K562 (cell line): ENCODE measurements at regions not wholly inside any gene's neighbourhood (a gene's known extent, or its start where the extent isn't known, plus 50 kb on each side); places are given as distances from the start of the nearest gene placed in this dataset.

Experiments
- ATAC-seq: fragments of 200-7000 bp; cut with Tn5 transposase; 3 replicates; pipeline ENCODE4 v1.9.1; 2020; ENCODE audit warnings: moderate library complexity
- BruUV-seq: library from RNA; stranded (reverse); fragments of 400-500 nt; replicated peaks from 2 replicates; lab custom pipeline; 2021; lab: Mats Ljungman, UMichigan
- CTCF ChIA-PET: fragments of 300-600 bp; formaldehyde crosslinking; extraction: SDS; loops from one replicate; lab custom pipeline; 2021; ENCODE audit warnings: low intra/inter-chr PET ratio; lab: Yijun Ruan, JAX
- POLR2A ChIA-PET: fragments of 300-600, 350-650 bp; sonication (Branson Sonifier 250); formaldehyde crosslinking; extraction: SDS; loops from one replicate; lab custom pipeline; 2021; ENCODE audit warnings: antibody characterized with exemption, inconsistent platforms; lab: Yijun Ruan, JAX
- DNase-seq, 4 experiments: peaks; one replicate each; pipeline versions ENCODE4 v3.0.0 to v3.0.0-alpha.2; 2011 to 2018; ENCODE audit warnings: low spot score in 3 of 4, mixed read lengths in 3 of 4; ENCODE audit errors: extremely low read depth in 1 of 4
- FAIRE-seq: peaks from 2 replicates; lab custom pipeline; 2011; peaks lifted over from hg19 to GRCh38; lab: Jason Lieb, UNC
- H2AFZ ChIP-seq: 2 replicates; pipeline ENCODE4 v1.6.0; 2011; ENCODE audit warnings: low read depth, low read length, control low read depth, inconsistent platforms
- H3K27ac ChIP-seq: fragments of 200-600 bp; 3 replicates; pipeline ENCODE4 v1.8.0; 2011; ENCODE audit warnings: low read depth, mild to moderate bottlenecking, control low read depth, inconsistent platforms, low read length, moderate library complexity, mixed read lengths; ENCODE audit errors: extremely low read depth
- H3K27me3 ChIP-seq, 2 experiments: fragments of 300-600 bp in 1 of 2; 2 replicates in 1 of 2; 3 replicates in 1 of 2; pipeline versions ENCODE4 v1.6.0 to v1.8.0; 2011; ENCODE audit warnings: inconsistent platforms in 2 of 2, low read length in 2 of 2, mild to moderate bottlenecking in 1 of 2, mixed read lengths in 1 of 2, moderate library complexity in 1 of 2; ENCODE audit not compliant: control insufficient read depth in 2 of 2, insufficient read depth in 2 of 2
- H3K36me3 ChIP-seq: fragments of 300-600 bp; 3 replicates; pipeline ENCODE4 v1.8.0; 2011; ENCODE audit warnings: mild to moderate bottlenecking, low read length, inconsistent platforms; ENCODE audit not compliant: control insufficient read depth, insufficient read depth
- H3K4me1 ChIP-seq, 2 experiments: fragments of 200-600 bp in 1 of 2; replicated peaks in 1 of 2; 2 replicates in 1 of 2; 3 replicates in 1 of 2; pipeline versions ENCODE4 v1.5.1 to v1.8.0; 2011; ENCODE audit warnings: inconsistent platforms in 2 of 2, low read length in 2 of 2, mild to moderate bottlenecking in 1 of 2, mixed read lengths in 1 of 2, moderate library complexity in 1 of 2; ENCODE audit not compliant: control insufficient read depth in 2 of 2, insufficient read depth in 2 of 2
- H3K4me2 ChIP-seq: 2 replicates; pipeline ENCODE4 v1.6.1; 2011; ENCODE audit warnings: low read length, control low read depth, inconsistent platforms, mixed read lengths; ENCODE audit not compliant: insufficient read depth
- H3K4me3 ChIP-seq: fragments of 200-600 bp; sonication (generic), shearing (Covaris generic); 2 replicates; pipeline ENCODE4 v1.5.1; 2016; ENCODE audit warnings: control low read depth, inconsistent platforms
- H3K79me2 ChIP-seq: fragments of 200-600 bp; 3 replicates; pipeline ENCODE4 v1.8.0; 2011; ENCODE audit warnings: low read length, inconsistent platforms; ENCODE audit not compliant: control insufficient read depth, insufficient read depth
- H3K9ac ChIP-seq, 2 experiments: 2 replicates each; pipeline versions ENCODE4 v1.6.0 to v1.6.1; 2011; ENCODE audit warnings: low read depth in 2 of 2, low read length in 2 of 2, control low read depth in 1 of 2, inconsistent platforms in 1 of 2, mild to moderate bottlenecking in 1 of 2, mixed read lengths in 1 of 2; ENCODE audit not compliant: insufficient read depth in 1 of 2
- H3K9me1 ChIP-seq: one replicate; pipeline ENCODE4 v1.6.0; 2011; ENCODE audit warnings: inconsistent platforms, mild to moderate bottlenecking, low read length, moderate library complexity; ENCODE audit not compliant: control insufficient read depth, insufficient read depth
- H3K9me3 ChIP-seq: replicated peaks from 2 replicates; pipeline ENCODE4 v1.5.1; 2011; ENCODE audit warnings: low read depth, low read length, inconsistent platforms; ENCODE audit not compliant: control insufficient read depth, insufficient read depth
- H4K20me1 ChIP-seq: replicated peaks from 2 replicates; pipeline ENCODE4 v1.6.1; 2011; ENCODE audit warnings: low read length, inconsistent platforms, mixed read lengths; ENCODE audit not compliant: control insufficient read depth, insufficient read depth
- LEF1 ChIP-seq: fragments of 450-650 bp; IDR thresholded peaks from 2 replicates; pipeline ENCODE4 v1.6.1; 2016; ENCODE audit warnings: mild to moderate bottlenecking
- MCM3 ChIP-seq: fragments of 450-650 bp; IDR thresholded peaks from 2 replicates; pipeline ENCODE4 v1.6.1; 2016
- MLLT1 ChIP-seq, 2 experiments: fragments of 450-650 bp; IDR thresholded peaks; 2 replicates each; pipeline ENCODE4 v1.6.1; 2016
- RBM14 ChIP-seq: fragments of 200-400 bp; formaldehyde crosslinking; IDR thresholded peaks from 2 replicates; pipeline ENCODE4 v1.6.1; 2018; ENCODE audit warnings: low read depth, mild to moderate bottlenecking, low read length, moderate library complexity, borderline replicate concordance; ENCODE audit not compliant: insufficient read depth
- RNF219 ChIP-seq: fragments of 250-450 bp; sonication (Bioruptor Pico); IDR thresholded peaks from 2 replicates; pipeline ENCODE4 v1.5.0; 2022; ENCODE audit warnings: mild to moderate bottlenecking
- SMARCC2 ChIP-seq: fragments of 450-650 bp; IDR thresholded peaks from 2 replicates; pipeline ENCODE4 v1.6.1; 2017; ENCODE audit warnings: antibody characterized with exemption, moderate library complexity, mild to moderate bottlenecking, low read depth
- SNIP1 ChIP-seq: fragments of 450-650 bp; IDR thresholded peaks from 2 replicates; pipeline ENCODE4 v1.7.1; 2017; ENCODE audit warnings: low read depth, mild to moderate bottlenecking
- TSHZ1 ChIP-seq: fragments of 250-450 bp; sonication (Bioruptor Pico); IDR thresholded peaks from 2 replicates; pipeline ENCODE4 v1.4.0; 2020; ENCODE audit warnings: mild to moderate bottlenecking, moderate library complexity
- ZNF518B ChIP-seq: fragments of 250-450 bp; sonication (Bioruptor Pico); IDR thresholded peaks from 2 replicates; pipeline ENCODE4 v1.5.0; 2021; ENCODE audit warnings: mild to moderate bottlenecking, moderate library complexity
- ZNF707 ChIP-seq: fragments of 250-450 bp; sonication (Bioruptor Pico); conservative IDR thresholded peaks from 2 replicates; pipeline ENCODE4 v1.8.0; 2022; ENCODE audit warnings: inconsistent platforms, mild to moderate bottlenecking, moderate library complexity
- WGBS: fragments of 100-300 bp; shearing (Covaris generic); methylation state at CpG from one replicate; pipeline ENCODE4 v1.1.6; 2016; ENCODE audit warnings: low coverage, mixed read lengths; ENCODE audit not compliant: insufficient coverage; ENCODE audit errors: missing lambda C conversion rate; 5-methylcytosine and 5-hydroxymethylcytosine counted together
- in situ Hi-C: fragments of 300-500 bp; cut with MboI; formaldehyde crosslinking; loops from 4 replicates; pipeline ENCODE4 v1.15.0; 2018; ENCODE audit warnings: inconsistent platforms, mixed read lengths
- intact Hi-C: fragments of 100-400 bp; cut with micrococcal nuclease; formaldehyde crosslinking; loops from 2 replicates; pipeline ENCODE4 v1.14.2; 2022

GRCh38 chr5:103498800-103499551, 63.6 kb downstream of the NUDT12 start:
- H3K27me3 ChIP-seq, result no peaks in the 10 kb centered on the region
- no TSS peak for BruUV-seq
- in situ Hi-C loops (loop anchor here (25.0 kb wide), 1 partner anchor 962 kb away; no protein-coding TSS in a partner anchor), intact Hi-C loops (no loop called here)
- CTCF ChIA-PET, result no interaction called here
- H3K4me2 ChIP-seq, result no peak overlapping the region
- no peak overlapping the region for H3K27ac ChIP-seq
- under 1% methylated on average over 10 of the region's 10 CpGs for WGBS
- no peaks in the 10 kb centered on the region for H3K4me1 ChIP-seq
- FAIRE-seq (no peak), ATAC-seq (no peak), DNase-seq (no peak)
- H3K9ac ChIP-seq, result no peak overlapping the region
- POLR2A ChIA-PET, result no interaction called here
- H3K9me1 ChIP-seq, result no peaks in the 10 kb centered on the region
- no peaks in the 10 kb centered on the region for H3K9me3 ChIP-seq
- no peak overlapping the region for H3K4me3 ChIP-seq
- no peaks in the 10 kb centered on the region for H4K20me1 ChIP-seq
- H3K79me2 ChIP-seq, result no peaks in the 10 kb centered on the region
- no peak overlapping the region for H2AFZ ChIP-seq
- no peaks in the 10 kb centered on the region for H3K36me3 ChIP-seq
- no peak for TF ChIP-seq RNF219
- TF ChIP-seq LEF1, result no peak
- no peak for TF ChIP-seq RBM14
- no peak for TF ChIP-seq MCM3
- no peak for TF ChIP-seq ZNF518B (CRISPR knock-in tag)
- no peak for TF ChIP-seq TSHZ1
- TF ChIP-seq MLLT1 (IDR thresholded peaks at IDR 0.05), result no peak
- TF ChIP-seq SNIP1, result no peak
- no peak for TF ChIP-seq SMARCC2
- no peak for TF ChIP-seq ZNF707 (CRISPR knock-in tag)
